Fibroblast of mammary gland (primary cell): ENCODE measurements at regions not wholly inside any gene's neighbourhood (a gene's known extent, or its start where the extent isn't known, plus 50 kb on each side); places are given as distances from the start of the nearest gene placed in this dataset.

Experiments used
- DNase-seq: peaks from one replicate; pipeline ENCODE4 v3.0.0-alpha.2; 2010; ENCODE audit warnings: low read depth
- H3K4me3 ChIP-seq: 2 replicates; pipeline ENCODE4 v1.5.1; 2011; ENCODE audit warnings: low read depth, mild to moderate bottlenecking, low read length, moderate library complexity; ENCODE audit not compliant: control insufficient read depth
- CTCF ChIP-seq: conservative IDR thresholded peaks from 2 replicates; pipeline ENCODE4 v1.5.1; 2011; ENCODE audit warnings: low read depth, low read length, inconsistent platforms; ENCODE audit not compliant: control insufficient read depth, insufficient read depth

DNA sequence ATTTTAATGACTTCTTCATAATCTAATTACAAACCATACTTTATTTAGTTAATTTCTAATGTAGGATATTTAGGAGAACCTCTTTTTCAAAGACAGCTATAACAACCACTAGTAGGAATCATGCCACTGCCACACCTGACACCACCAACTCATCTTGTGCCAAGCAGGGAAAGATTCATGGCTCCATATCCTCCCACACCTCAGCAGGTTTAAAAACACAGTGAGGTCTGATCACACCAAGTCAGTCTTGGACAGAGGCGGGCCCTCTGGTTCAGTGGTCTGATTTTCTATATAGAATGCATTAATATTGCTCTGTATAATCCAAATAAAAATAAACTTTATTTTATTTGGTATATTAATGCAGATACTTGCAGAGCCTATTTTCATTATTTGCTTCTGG lies 227.7 kb upstream of the TTC29 start:
- no peak for TF ChIP-seq CTCF
- no peak for DNase-seq
- H3K4me3 ChIP-seq: no peak overlapping the region

DNA sequence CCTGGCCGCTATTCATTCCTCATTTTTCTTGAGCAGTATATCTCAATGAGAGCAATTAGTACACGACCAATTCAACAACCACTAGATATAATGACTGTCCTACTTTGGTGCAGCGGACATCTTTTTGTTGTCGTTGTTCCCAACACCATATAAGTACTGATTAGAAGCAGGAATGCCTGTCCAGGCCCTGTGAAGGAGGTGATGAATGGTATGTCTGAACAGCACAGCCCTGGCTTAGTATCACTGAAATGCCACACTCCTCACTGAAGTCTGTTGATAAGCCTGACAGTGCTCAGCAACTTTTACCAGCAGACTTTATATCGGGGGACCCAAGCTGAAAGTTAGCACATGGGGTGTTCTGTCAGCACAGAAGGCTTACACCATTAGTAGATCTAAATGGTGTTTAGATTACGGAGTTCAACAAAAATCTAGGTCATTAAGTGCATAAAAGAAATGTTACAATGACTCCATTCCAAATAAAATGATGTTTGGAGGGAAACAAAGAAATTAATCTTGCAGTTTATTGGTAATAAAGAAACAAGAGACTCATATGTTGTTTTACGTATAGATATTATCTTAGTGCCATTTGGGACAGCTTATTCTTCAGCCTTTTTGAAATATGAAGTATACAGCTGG lies 228.3 kb upstream of the TTC29 start:
- H3K4me3 ChIP-seq: no peak overlapping the region
- no peak for DNase-seq
- TF ChIP-seq CTCF: no peak

DNA sequence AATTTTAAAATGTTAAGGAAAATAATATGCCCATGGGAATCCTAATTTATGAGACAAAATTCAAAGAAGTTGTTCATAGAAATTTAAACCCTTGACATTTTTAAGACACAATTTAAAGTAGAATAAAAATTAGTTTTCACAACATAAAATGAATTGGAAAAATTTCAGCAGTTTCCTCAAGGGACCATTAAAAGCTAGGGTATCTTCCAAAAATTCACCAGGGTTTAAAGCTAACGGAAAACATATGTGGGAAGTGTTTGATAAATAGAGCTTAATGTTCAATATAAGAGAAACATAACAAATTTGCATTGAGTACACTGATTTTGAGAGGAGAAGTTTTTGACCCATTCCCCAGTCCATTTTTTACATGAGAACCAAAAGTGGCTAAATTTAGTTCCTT lies 228.9 kb upstream of the TTC29 start:
- DNase-seq: peak; percentile 8
- no peak for TF ChIP-seq CTCF
- H3K4me3 ChIP-seq: no peak overlapping the region

- TF ChIP-seq CTCF: no peak
- no peak overlapping the region for H3K4me3 ChIP-seq
- no peak for DNase-seq
Measured at GRCh38 chr4:147175460-147176025, 229.9 kb upstream of the TTC29 start.

DNA sequence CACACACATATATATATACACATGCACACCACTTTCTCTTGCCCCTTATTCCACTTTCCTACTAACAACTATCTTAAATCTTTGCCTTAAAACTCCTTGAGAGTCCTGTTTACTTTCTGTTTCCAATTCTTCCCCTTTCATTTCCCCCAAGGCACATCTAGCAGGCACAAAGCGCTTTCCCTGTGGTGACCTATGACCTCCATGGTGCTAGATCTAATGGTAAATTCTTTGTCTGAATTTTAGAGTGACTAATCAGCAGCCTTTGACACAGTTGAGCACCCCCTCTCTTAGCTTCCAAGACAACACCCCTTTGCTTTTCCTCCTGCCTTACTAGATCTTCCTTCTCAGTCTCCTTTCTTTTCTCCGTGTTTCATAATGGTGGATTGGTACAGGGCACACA lies 236.4 kb upstream of the TTC29 start:
- no peak overlapping the region for H3K4me3 ChIP-seq
- no peak for TF ChIP-seq CTCF
- peak; percentile 5 for DNase-seq

- DNase-seq: no peak
- no peak overlapping the region for H3K4me3 ChIP-seq
- TF ChIP-seq CTCF: no peak
Measured at GRCh38 chr4:147192679-147193078, 247.0 kb upstream of the TTC29 start.
